Body of pancreas (tissue), 4 donors: ENCODE measurements at regions not wholly inside any gene's neighbourhood (a gene's known extent, or its start where the extent isn't known, plus 50 kb on each side); places are given as distances from the start of the nearest gene placed in this dataset.

Experiments used
- CTCF ChIP-seq, 7 experiments: fragments of 450-650 bp in 4 of 7; fragments of 200-600 bp in 3 of 7; sonication (generic) in 3 of 7; IDR thresholded peaks; one replicate each; pipeline ENCODE4 v1.5.1; 2016 to 2019; ENCODE audit warnings: antibody characterized with exemption in 7 of 7
- POLR2A ChIP-seq, 3 donors: fragments of 450-650 bp; IDR thresholded peaks; one replicate each; pipeline ENCODE4 v1.6.1; 2016; ENCODE audit warnings: antibody characterized with exemption in 3 of 3, mild to moderate bottlenecking in 2 of 3

- TF ChIP-seq CTCF (IDR thresholded peaks at IDR 0.05) = no peak
- TF ChIP-seq POLR2A (IDR thresholded peaks at IDR 0.05) = no peak
Observed at GRCh38 chr11:110860461-110860860, 148.2 kb upstream of the ARHGAP20 start.
